ENCODE measurements at regions not wholly inside any gene's neighbourhood (a gene's known extent, or its start where the extent isn't known, plus 50 kb on each side); places are given as distances from the start of the nearest gene placed in this dataset.

DNA sequence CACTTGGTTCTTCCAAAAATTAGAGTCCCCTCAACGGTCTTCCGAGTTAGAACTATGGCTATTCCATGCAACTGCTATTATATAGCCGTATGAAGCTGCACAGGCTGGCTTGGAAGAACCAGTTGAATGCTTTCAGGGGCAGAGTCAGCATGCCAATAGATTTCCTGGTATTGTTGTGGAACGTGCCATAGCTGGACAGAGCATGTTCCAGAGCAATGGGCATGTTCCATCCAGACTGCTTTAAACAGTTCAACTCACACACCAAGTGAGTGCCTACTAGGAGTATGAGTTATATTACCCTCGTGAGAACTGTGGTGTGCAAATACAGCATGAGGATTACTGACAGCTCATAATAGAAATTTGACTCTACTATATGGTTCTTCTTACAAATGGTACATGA, 682.0 kb downstream of the SATB2 start:
- no peak for TF ChIP-seq EZH2 (IDR thresholded peaks at IDR 0.05; ENCODE audit: insufficient read depth, low read length)
- no peak for TF ChIP-seq CTCF (IDR thresholded peaks at IDR 0.05; ENCODE audit: insufficient read depth, low read depth, low read length)
